H1 (cell line): ENCODE measurements at regions not wholly inside any gene's neighbourhood (a gene's known extent, or its start where the extent isn't known, plus 50 kb on each side); places are given as distances from the start of the nearest gene placed in this dataset.

Experiments used
- ASH2L ChIP-seq: fragments of 200-600, 300-600 bp; sonication (generic); IDR thresholded peaks from one replicate; pipeline ENCODE4 v1.7.1; 2017; ENCODE audit warnings: low read length
- BRCA1 ChIP-seq: IDR thresholded peaks from 2 replicates; pipeline ENCODE4 v1.6.1; 2012; ENCODE audit warnings: low read depth, low read length, improper control_type of control experiment

DNA sequence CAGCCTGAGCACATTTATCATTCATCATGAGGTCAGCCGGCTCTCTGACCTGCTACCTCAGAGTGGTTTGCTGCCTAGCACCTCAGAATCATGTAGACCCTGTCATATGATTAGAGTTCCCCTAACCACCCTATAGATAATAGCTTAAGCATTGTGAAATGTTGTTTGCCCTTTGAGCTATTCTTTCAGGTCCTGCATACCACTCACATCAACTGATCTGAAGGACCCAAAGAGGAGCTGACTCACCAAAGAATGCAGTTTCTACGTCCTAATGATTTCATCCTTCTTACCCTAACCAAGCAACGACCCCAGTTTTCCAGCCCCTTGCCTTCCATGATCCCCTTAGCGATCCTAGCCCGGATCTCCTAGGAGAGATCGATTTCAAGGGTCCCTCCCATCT is 527.9 kb downstream of the SOX5 start:
- no peak for TF ChIP-seq ASH2L
- TF ChIP-seq BRCA1: no peak
